22Rv1 (cell line): ENCODE measurements at regions not wholly inside any gene's neighbourhood (a gene's known extent, or its start where the extent isn't known, plus 50 kb on each side); places are given as distances from the start of the nearest gene placed in this dataset.

Experiments
- CTCF ChIP-seq: fragments of 450-650 bp; IDR thresholded peaks from 2 replicates; pipeline ENCODE4 v1.5.1; 2017; ENCODE audit warnings: mild to moderate bottlenecking
- ZFX ChIP-seq: fragments of 450-650 bp; IDR thresholded peaks from 2 replicates; pipeline ENCODE4 v1.6.1; 2017; ENCODE audit warnings: antibody characterized with exemption, borderline replicate concordance

GRCh38 chr1:98323388-98323787 is 338.1 kb upstream of the SNX7 start:
- TF ChIP-seq CTCF, result no peak
- no peak for TF ChIP-seq ZFX
